ENCODE measurements at regions not wholly inside any gene's neighbourhood (a gene's known extent, or its start where the extent isn't known, plus 50 kb on each side); places are given as distances from the start of the nearest gene placed in this dataset.
"Not testable (repeated sequence)": the region's sequence is repeated elsewhere in the genome, so short reads cannot be mapped to it uniquely, and the experiment has no call there.

DNA sequence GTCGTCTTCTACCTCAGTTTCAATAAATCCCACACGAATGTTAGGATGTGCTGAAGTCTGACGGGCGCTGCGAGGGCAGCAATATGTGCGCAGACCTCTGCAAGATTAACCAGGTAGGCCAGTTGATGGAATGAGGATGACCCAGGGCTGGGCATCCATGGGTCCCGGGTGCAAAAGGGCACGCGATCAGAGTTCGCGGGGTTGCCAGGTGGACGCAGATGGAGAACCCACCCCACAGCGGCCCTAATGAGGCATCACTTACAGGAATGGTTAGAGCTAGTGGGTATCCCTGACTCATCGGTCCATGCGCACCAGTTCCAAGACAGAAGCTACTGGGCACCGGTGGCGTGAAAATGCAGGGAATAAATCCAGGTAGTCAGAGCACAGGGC is 2116.0 kb downstream of the TP53TG3F start:
- Histone ChIP-seq H3K9ac (ENCODE audit: low read length) (no peak overlapping the region), H3K4me3 (ENCODE audit: control extremely low read depth in 1 of 5, extremely low read depth in 1 of 5, insufficient read depth in 1 of 5, low read depth in 2 of 5, low read length in 4 of 5) (no peak overlapping the region), H3K36me3 (replicated peaks in 1 of 2; ENCODE audit: control extremely low read depth in 1 of 2, control insufficient read depth in 1 of 2, extremely low read depth in 1 of 2, insufficient read depth in 2 of 2, low read length in 1 of 2) (no peaks in the 10 kb centered on the region), H3K27me3 (replicated peaks in 1 of 4; ENCODE audit: control extremely low read depth in 1 of 4, control insufficient read depth in 3 of 4, insufficient read depth in 4 of 4, low read length in 3 of 4) (no peaks in the 10 kb centered on the region), H3K9me3 (ENCODE audit: control extremely low read depth in 1 of 3, control insufficient read depth in 2 of 3, insufficient read depth in 1 of 3, low read length in 2 of 3) (peaks cover 0 to 59% (median 9%) of the 10 kb centered on the region in 3 donors), H4K20me1 (ENCODE audit: control insufficient read depth, insufficient read depth, low read length, poor library complexity, severe bottlenecking) (no peaks in the 10 kb centered on the region), H2AFZ (ENCODE audit: insufficient read depth, low read depth, low read length, poor library complexity, severe bottlenecking) (no peak overlapping the region), H3K4me2 (replicated peaks; ENCODE audit: low read depth, low read length, poor library complexity, severe bottlenecking) (no peak overlapping the region), H3K4me1 (ENCODE audit: control insufficient read depth in 2 of 2, insufficient read depth in 2 of 2, low read length in 2 of 2) (no peaks in the 10 kb centered on the region), H3K27ac (ENCODE audit: low read length in 2 of 2) (no peak overlapping the region), H3K79me2 (ENCODE audit: control insufficient read depth, insufficient read depth, low read length) (no peaks in the 10 kb centered on the region)
- TF ChIP-seq EZH2 (IDR thresholded peaks at IDR 0.05; ENCODE audit: borderline replicate concordance, insufficient read depth, low read depth, low read length, poor library complexity, severe bottlenecking) = no peak
- TF ChIP-seq, protein P1, sequence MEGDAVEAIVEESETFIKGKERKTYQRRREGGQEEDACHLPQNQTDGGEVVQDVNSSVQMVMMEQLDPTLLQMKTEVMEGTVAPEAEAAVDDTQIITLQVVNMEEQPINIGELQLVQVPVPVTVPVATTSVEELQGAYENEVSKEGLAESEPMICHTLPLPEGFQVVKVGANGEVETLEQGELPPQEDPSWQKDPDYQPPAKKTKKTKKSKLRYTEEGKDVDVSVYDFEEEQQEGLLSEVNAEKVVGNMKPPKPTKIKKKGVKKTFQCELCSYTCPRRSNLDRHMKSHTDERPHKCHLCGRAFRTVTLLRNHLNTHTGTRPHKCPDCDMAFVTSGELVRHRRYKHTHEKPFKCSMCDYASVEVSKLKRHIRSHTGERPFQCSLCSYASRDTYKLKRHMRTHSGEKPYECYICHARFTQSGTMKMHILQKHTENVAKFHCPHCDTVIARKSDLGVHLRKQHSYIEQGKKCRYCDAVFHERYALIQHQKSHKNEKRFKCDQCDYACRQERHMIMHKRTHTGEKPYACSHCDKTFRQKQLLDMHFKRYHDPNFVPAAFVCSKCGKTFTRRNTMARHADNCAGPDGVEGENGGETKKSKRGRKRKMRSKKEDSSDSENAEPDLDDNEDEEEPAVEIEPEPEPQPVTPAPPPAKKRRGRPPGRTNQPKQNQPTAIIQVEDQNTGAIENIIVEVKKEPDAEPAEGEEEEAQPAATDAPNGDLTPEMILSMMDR (IDR thresholded peaks at IDR 0.05) = no peak
- intact Hi-C loops (cut with micrococcal nuclease) = no loop called here
- H3K27ac Mint-ChIP-seq = no peak overlapping the region
- peaks cover 8% of the 10 kb centered on the region for H3K9me3 Mint-ChIP-seq (ENCODE audit: insufficient read depth)
- DNase-seq (no peak), ATAC-seq (ENCODE audit: low read depth) (no peak)
- ChIA-PET CTCF (no interaction called here), POLR2A (no interaction called here)
- no peaks in the 10 kb centered on the region for H3K4me1 Mint-ChIP-seq
- no peak overlapping the region for H3K4me3 Mint-ChIP-seq
- WGBS (ENCODE audit: insufficient coverage) = 80% methylated on average over 17 of the region's 17 CpGs
- H3K27me3 Mint-ChIP-seq = no peaks in the 10 kb centered on the region

DNA sequence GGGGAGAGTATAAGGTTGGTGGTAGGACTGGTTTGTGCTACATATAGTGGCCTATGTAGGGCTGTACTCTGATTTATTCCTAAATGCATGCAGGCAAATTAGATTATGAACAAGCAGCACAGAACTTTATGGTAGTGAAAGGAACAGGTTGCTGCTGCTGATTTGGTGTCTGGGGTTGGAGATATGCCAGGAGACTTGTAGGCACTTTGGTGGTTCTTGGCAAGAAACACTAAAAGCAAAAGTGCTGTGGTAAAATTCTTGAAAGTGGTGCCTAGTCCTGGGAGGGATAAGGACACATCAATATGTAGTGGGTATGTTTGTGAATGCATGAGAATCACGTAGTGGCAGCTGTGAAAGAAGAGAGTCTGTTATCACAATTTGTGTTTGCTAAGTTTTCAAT is 2126.0 kb downstream of the TP53TG3F start:
- Histone ChIP-seq H2AFZ (ENCODE audit: insufficient read depth, low read depth, low read length, poor library complexity, severe bottlenecking) (no peak overlapping the region), H3K4me2 (replicated peaks; ENCODE audit: low read depth, low read length, poor library complexity, severe bottlenecking) (no peak overlapping the region), H3K4me1 (ENCODE audit: control insufficient read depth in 2 of 2, insufficient read depth in 2 of 2, low read length in 2 of 2) (no peaks in the 10 kb centered on the region), H3K79me2 (ENCODE audit: control insufficient read depth, insufficient read depth, low read length) (no peaks in the 10 kb centered on the region), H3K27me3 (replicated peaks in 1 of 4; ENCODE audit: control extremely low read depth in 1 of 4, control insufficient read depth in 3 of 4, insufficient read depth in 4 of 4, low read length in 3 of 4) (no peaks in the 10 kb centered on the region), H4K20me1 (ENCODE audit: control insufficient read depth, insufficient read depth, low read length, poor library complexity, severe bottlenecking) (no peaks in the 10 kb centered on the region), H3K9ac (ENCODE audit: low read length) (no peak overlapping the region), H3K4me3 (ENCODE audit: control extremely low read depth in 1 of 5, extremely low read depth in 1 of 5, insufficient read depth in 1 of 5, low read depth in 2 of 5, low read length in 4 of 5) (no peak overlapping the region), H3K27ac (ENCODE audit: low read length in 2 of 2) (no peak overlapping the region), H3K36me3 (replicated peaks in 1 of 2; ENCODE audit: control extremely low read depth in 1 of 2, control insufficient read depth in 1 of 2, extremely low read depth in 1 of 2, insufficient read depth in 2 of 2, low read length in 1 of 2) (no peaks in the 10 kb centered on the region), H3K9me3 (ENCODE audit: control extremely low read depth in 1 of 3, control insufficient read depth in 2 of 3, insufficient read depth in 1 of 3, low read length in 2 of 3) (peaks cover under 1 to 7% (median 3%) of the 10 kb centered on the region in 3 donors)
- no peak overlapping the region for H3K27ac Mint-ChIP-seq
- intact Hi-C loops (cut with micrococcal nuclease) = no loop called here
- WGBS (ENCODE audit: insufficient coverage) = 20% methylated on average over 1 of the region's 1 CpG
- TF ChIP-seq, protein P1 (IDR thresholded peaks at IDR 0.05) = no peak
- no peak for TF ChIP-seq EZH2 (IDR thresholded peaks at IDR 0.05; ENCODE audit: borderline replicate concordance, insufficient read depth, low read depth, low read length, poor library complexity, severe bottlenecking)
- DNase-seq (no peak), ATAC-seq (ENCODE audit: low read depth) (no peak)
- H3K4me3 Mint-ChIP-seq = no peak overlapping the region
- ChIA-PET CTCF (no interaction called here), POLR2A (no interaction called here)
- no peaks in the 10 kb centered on the region for H3K27me3 Mint-ChIP-seq
- H3K4me1 Mint-ChIP-seq = no peaks in the 10 kb centered on the region
- peaks cover 9% of the 10 kb centered on the region for H3K9me3 Mint-ChIP-seq (ENCODE audit: insufficient read depth)

DNA sequence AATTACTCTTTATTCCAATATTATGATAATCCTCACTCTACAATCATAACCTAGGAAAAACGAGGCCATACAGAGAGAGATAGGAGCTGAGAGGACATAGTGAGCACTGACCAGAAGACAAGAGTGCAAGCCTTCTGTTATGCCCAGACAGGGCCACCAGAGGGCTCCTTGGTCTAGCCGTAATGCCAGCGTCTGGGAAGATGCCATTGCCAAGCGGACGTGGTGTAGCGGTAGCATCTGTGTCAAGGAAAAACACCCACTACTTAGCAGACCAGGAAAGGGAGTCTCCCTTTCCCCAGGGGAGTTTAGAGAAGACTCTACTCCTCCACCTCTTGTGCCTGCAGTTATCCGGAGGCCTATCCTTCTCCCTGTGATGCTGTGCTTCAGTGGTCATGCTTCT is 2131.5 kb downstream of the TP53TG3F start:
- ATAC-seq (ENCODE audit: low read depth); H3K27ac ChIP-seq (ENCODE audit: low read length in 2 of 2); H3K27ac Mint-ChIP-seq; H3K4me1 ChIP-seq (ENCODE audit: control insufficient read depth in 2 of 2, insufficient read depth in 2 of 2, low read length in 2 of 2); H3K9me3 Mint-ChIP-seq (ENCODE audit: insufficient read depth); H3K4me2 ChIP-seq (replicated peaks; ENCODE audit: low read depth, low read length, poor library complexity, severe bottlenecking); H3K79me2 ChIP-seq (ENCODE audit: control insufficient read depth, insufficient read depth, low read length); H3K4me3 Mint-ChIP-seq; H3K36me3 ChIP-seq (replicated peaks in 1 of 2; ENCODE audit: control extremely low read depth in 1 of 2, control insufficient read depth in 1 of 2, extremely low read depth in 1 of 2, insufficient read depth in 2 of 2, low read length in 1 of 2); CTCF ChIA-PET; H3K4me3 ChIP-seq (ENCODE audit: control extremely low read depth in 1 of 5, extremely low read depth in 1 of 5, insufficient read depth in 1 of 5, low read depth in 2 of 5, low read length in 4 of 5); DNase-seq; H4K20me1 ChIP-seq (ENCODE audit: control insufficient read depth, insufficient read depth, low read length, poor library complexity, severe bottlenecking); H3K4me1 Mint-ChIP-seq; H3K27me3 Mint-ChIP-seq; H3K9ac ChIP-seq (ENCODE audit: low read length); intact Hi-C loops (cut with micrococcal nuclease); POLR2A ChIA-PET; H2AFZ ChIP-seq (ENCODE audit: insufficient read depth, low read depth, low read length, poor library complexity, severe bottlenecking); H3K27me3 ChIP-seq (replicated peaks in 1 of 4; ENCODE audit: control extremely low read depth in 1 of 4, control insufficient read depth in 3 of 4, insufficient read depth in 4 of 4, low read length in 3 of 4): not testable (repeated sequence)
- peaks cover 0 to 15% (median 1%) of the 10 kb centered on the region in 3 donors for H3K9me3 ChIP-seq (ENCODE audit: control extremely low read depth in 1 of 3, control insufficient read depth in 2 of 3, insufficient read depth in 1 of 3, low read length in 2 of 3)
- 90% methylated on average over 5 of the region's 7 CpGs for WGBS (ENCODE audit: insufficient coverage)

All from B cell (primary cell).